ENCODE measurements at regions not wholly inside any gene's neighbourhood (a gene's known extent, or its start where the extent isn't known, plus 50 kb on each side); places are given as distances from the start of the nearest gene placed in this dataset.
A peak's percentile ranks its signal among the peaks of the same experiment; 100 is the strongest.
"Not testable (repeated sequence)": the region's sequence is repeated elsewhere in the genome, so short reads cannot be mapped to it uniquely, and the experiment has no call there.

DNA sequence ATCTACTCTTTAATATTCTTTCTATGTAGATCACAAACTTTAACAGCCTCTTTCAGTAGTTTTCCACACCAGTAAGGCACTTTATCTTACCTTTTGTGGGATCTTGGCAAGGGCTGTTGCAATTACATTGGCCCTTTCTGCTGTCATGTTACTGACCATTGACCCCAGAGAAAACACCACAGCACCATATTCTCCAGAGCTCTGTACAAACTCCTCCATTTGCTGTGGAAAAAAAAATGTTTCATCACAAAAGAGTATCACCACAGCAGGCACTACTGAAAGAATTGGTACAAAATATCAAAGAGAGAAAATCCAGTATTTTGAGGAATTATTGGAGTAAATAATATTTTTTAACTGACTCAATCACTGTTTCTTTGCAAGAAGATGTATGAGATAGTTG lies 62.3 kb upstream of the UGT2A3 start:
- not testable (repeated sequence) for DNase-seq (ENCODE audit: low read depth in 2 of 2)

DNA sequence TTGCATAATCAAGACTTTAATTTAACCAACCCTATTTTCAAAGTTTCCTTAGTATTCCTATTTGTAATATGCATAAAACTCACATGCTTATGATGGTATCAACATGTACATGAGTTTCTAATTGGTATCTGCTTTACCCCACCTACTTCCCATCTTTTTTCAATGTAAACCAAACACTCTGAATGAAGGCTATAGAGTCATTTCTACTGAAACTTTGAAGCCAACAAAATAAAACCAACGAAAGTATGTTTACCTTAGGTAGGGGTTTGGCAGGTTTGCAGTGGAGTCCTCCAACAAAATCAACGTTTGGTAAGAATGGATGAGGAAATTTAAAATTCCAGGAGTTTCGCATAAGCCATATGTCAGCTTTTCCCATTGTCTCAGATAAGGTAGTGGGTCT lies 66.4 kb upstream of the UGT2A3 start:
- DNase-seq (ENCODE audit: low read depth in 2 of 2) = not testable (repeated sequence)

DNA sequence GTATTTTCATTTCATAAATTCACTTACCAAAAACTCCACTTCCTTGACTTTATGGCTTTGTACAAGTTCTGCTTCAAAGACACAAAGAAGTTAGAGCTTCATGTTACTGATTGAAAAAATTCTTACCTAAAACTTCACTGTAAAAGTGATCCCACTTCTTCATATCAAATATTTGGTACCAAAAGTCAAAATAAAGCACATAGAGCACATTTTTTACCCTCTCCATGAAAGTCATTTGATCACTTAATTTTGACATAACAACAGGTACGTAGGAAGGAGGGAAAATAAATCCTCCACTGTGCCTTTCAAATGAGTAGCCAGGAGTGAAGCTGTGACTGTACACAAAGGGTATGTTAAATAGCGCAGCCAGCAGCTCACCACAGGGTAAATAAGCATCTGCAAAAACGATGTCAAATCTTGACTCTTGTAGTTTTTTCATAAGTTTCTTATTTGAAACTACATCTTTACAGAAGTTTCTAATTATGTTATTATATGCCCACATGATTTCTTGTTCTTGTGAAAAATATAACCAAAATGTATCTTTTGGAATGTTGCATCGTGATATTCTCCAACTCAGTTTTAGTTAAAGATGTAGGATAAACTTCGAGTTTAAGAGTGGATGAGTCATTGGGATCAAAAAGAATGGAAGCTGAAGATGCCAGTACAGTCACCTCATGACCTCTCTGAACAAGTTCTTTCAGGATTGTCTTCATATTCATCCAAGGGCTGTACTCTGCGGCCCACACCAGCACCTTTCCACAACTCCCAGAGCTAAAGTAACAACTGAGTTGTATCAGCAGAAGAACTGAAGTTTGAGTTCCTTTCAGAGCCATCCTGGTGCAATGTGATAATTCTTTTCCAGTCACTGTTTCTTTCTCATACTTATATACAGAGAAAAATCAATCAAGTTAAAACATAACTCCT lies 68.2 kb upstream of the UGT2A3 start:
- DNase-seq (ENCODE audit: low read depth in 2 of 2) = not testable (repeated sequence)

DNA sequence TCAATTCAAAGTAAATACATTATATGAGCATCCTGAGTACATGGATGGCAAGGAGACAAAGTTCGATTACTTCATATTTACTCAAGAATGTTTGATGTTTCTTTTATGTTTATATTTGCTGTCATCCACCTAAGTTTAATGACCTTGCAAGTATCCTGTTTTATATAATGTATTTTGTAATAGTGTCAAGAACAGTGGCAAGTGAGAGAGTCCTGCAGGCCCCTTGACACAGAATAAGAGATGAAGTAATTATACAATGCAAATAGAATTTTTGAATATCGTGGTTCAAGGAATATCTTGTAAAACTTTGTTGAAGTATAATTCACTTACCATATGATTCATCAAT lies 68.8 kb upstream of the UGT2A3 start:
- not testable (repeated sequence) for DNase-seq (ENCODE audit: low read depth in 2 of 2)

DNA sequence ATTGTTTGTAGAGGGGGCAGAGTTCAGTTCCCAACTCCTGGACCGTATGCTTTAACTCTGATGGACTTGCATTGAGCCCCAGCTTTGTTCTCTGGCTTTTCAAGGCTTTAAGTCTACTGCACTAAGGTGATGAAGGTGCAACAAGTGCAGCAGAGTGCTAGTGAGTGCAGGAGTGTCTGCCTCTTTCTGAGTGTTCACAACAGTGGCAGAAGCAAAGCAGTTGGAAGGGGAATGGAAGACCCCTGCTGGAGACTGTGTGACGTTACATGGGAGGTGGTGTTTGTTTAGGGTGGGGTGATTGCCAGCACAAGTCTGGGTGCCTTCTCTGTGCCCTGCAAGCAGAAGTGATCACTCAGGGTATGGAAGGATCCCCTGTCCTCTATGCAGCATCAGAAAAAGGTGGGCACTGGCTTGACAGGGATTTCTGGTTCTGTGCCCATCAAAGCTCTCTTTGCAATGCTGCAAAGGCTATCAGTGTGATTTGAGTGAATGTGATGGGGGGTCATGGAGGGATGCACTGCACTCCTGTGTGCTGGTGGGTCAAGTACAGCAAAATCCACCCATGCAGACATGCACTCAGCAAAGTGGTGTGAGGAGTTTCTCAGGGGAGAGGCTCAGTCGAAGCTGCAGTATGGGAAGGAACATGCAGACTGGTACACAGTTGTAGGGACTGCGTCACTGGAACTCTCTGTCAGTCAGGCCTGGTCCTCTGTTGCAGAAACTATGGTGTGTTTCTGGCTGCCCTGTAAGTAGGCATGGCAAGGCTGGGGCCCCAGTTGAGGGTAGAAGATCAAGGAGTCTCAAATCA lies 70.9 kb upstream of the UGT2B7 start:
- no peak for DNase-seq (ENCODE audit: low read depth in 2 of 2)

DNA sequence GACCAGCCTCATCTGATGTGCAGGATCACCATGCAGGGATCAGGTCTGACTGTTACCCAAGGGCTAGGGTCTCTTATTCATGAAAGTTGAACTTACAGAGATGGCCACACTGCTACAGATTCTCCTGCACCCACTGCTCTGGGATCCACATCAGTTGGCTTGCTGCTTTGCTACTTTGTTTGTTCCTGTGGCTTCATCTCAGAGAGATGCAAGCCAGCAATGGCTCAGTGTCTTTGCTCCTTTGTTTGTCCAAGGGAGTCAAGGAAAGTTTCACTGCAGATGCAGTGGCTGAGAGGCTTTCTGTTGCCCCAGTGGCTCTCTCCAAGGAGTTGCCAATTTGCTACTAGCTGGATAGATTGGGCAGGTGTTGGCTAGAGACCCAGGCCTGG lies 70.3 kb upstream of the UGT2B7 start:
- no peak for DNase-seq (ENCODE audit: low read depth in 2 of 2)

DNA sequence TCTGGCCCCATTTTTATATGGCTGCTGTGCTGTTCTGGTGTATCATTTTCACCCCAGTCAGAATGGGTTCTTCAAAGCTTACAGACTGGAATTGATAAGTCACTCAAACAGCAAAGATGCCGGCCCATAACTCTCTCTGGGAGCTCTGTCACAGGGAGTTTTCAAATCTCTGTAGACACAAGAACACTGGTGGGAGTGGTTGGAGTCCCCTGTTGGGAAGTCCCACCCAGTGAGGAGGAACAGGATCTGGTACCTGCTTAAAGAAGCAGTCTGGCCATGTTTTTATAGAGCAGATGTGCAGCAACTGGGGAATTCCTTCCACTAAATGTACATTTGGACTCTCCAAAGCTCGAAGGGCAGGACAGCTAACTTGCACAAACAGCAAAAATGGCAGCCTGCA lies 69.3 kb upstream of the UGT2B7 start:
- no peak for DNase-seq (ENCODE audit: low read depth in 2 of 2)

DNA sequence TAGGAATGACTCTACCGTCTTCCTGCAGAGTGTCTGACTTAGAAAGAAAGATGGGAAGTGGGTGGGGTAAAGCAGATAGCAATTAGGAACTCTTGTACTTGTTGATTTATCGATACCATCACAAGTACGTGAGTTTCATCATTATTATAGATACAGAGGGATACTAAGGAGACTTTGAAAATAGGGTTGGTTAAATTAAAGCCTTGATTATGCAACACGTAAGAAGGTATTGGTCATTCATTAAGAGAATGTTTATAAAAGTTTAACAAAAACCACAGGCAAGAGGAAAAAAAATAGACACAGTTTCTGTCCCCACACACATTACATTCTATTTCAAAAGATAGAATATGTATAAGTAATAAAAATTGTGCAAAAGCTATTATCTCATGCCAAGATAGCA lies 65.9 kb upstream of the UGT2B7 start:
- DNase-seq (ENCODE audit: low read depth in 2 of 2) = no peak

DNA sequence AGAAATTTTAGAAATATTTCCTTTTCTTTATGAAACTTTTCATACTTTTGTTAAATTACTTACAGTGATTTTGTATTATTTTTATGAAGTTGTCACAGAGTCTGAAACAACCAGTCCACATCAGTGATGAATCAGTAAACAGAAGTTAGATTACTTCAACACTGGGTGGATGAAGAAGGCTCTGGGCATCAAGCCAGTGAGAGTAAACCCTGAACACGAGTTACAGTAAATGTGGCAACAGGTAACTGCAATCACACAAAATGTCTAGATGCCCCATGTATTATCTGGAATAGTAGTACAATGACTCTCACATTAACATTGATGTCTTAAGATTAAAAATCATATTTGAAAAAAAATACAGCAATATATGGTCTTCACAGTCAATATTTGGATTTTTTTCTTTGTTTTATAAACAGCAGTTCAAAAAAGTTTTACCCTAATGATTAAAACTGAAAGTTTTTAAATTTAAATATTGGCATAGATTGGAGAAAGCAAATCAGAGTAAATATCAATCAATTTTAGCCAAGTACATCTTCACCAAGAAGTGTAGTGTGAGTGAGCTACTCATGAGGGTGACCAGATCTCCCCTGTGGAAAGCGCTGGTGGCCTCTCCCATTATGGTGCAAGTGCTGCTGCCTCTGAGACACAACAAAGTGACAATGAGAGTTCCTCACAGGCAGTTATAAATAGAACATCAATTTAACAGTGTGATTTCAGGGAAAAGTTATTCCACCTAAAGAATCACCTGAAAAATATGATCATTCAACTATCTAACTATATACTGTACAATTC lies 63.2 kb upstream of the UGT2B7 start:
- no peak for DNase-seq (ENCODE audit: low read depth in 2 of 2)

DNA sequence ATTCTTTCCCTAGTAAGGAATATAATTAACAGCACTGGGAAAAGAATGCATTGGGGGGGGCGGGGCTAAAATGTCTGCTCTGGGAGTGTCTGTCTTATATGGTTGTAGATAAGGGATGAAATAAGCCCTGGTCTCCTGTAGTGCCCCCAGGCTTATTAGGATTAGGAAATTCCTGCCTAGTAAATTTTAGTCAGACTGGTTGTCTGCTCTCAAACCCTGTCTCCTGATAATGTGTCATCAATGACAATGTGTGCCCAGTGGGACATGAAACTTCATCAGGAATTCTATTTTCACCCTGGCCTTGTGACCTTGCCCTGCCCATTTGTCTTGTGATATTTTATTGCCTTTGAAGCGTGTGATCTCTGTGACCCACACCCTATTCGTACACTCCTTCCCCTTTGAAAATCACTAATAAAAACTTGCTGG lies 61.9 kb upstream of the UGT2B7 start:
- not testable (repeated sequence) for DNase-seq (ENCODE audit: low read depth in 2 of 2)

DNA sequence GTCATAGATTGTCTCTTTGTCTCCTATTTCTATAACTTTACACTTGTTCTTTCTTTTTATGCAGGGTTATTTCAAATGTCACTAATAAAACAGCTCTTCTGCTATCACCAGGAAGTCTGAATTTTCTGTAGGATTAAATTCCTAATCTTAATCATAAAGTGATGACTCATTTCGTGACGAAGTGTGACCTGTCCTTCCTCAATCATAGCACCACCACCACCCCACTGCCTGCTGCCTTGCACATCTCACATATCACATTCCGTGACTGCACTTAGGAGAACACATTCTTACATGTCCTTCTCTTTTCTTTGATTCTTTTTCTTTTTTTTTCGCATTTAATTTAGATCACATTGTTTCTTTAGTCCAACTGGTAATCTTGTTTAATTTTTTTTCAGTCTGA lies 57.7 kb upstream of the UGT2B7 start:
- peak in 1 of 2 donors; percentile 65 for DNase-seq (ENCODE audit: low read depth in 2 of 2)

DNA sequence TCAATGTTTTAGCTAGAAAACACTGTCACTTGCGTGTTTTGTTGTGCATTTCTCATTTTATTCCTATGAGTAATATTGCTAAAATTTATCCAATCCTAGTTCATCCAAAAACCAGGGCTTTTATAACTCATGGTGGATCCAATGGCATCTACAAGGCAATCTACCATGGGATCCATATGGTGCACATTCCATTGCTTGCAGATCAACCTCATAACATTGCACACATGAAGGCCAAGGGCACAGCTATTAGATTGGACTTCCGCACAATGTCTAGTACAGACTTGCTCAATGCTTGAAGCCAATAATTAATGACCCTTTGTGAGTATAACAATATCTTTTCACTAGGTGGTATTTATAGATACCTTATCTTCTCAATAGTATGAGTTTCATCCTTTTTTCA lies 57.2 kb upstream of the UGT2B7 start:
- no peak for DNase-seq (ENCODE audit: low read depth in 2 of 2)

DNA sequence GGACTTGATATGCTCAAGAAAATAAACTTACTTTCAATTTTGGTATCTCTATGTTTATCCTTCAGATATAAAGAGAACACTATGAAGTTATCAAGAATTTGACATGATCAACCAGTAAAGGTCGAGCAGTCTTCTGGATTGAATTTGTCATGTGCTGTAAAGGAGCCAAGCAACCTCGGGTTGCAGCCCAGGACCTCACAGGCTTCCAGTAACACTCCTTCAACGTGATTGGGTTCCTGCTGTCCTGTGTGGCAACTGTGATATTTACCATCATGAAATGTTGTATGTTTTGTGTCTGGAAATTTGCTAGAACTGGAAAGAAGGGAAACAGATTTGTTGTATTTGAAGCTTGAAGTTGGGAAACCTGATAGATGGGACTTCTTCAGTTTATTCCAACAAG lies 52.0 kb upstream of the UGT2B7 start:
- DNase-seq (ENCODE audit: low read depth in 2 of 2) = no peak

Measured in lung microvascular endothelial cell (primary cell).